HEK293 (cell line): ENCODE measurements at regions not wholly inside any gene's neighbourhood (a gene's known extent, or its start where the extent isn't known, plus 50 kb on each side); places are given as distances from the start of the nearest gene placed in this dataset.
A peak's percentile ranks its signal among the peaks of the same experiment; 100 is the strongest.
"Not testable (repeated sequence)": the region's sequence is repeated elsewhere in the genome, so short reads cannot be mapped to it uniquely, and the experiment has no call there.

Experiments used
- CTCF ChIA-PET: fragments of 350-600 bp; formaldehyde crosslinking; extraction: SDS; loops from one replicate; lab custom pipeline; 2021; ENCODE audit warnings: antibody characterized with exemption; lab: Yijun Ruan, JAX
- POLR2A ChIA-PET: fragments of 300-600 bp; formaldehyde crosslinking; extraction: SDS; loops from one replicate; lab custom pipeline; 2020; ENCODE audit warnings: antibody characterized with exemption, inconsistent platforms; lab: Yijun Ruan, JAX
- H3K27ac ChIP-seq: fragments of 200-500 bp; sonication (Bioruptor generic); 2 replicates; pipeline ENCODE4 v1.5.1; 2014; ENCODE audit warnings: low read depth, low read length, control low read depth, inconsistent platforms; ENCODE audit errors: extremely low read depth
- H3K36me3 ChIP-seq, 2 experiments: fragments of 200-500 bp in 1 of 2; sonication (Bioruptor generic) in 1 of 2; 1 replicate in 1 of 2; 2 replicates in 1 of 2; pipeline ENCODE4 v1.5.1; 2014 to 2017; ENCODE audit warnings: inconsistent platforms in 2 of 2, low read length in 2 of 2; ENCODE audit not compliant: control insufficient read depth in 2 of 2, insufficient read depth in 1 of 2
- H3K4me1 ChIP-seq: fragments of 200-500 bp; sonication (Bioruptor generic); 2 replicates; pipeline ENCODE4 v1.5.1; 2014; ENCODE audit warnings: mild to moderate bottlenecking, low read length, inconsistent platforms; ENCODE audit not compliant: control insufficient read depth, insufficient read depth
- H3K4me3 ChIP-seq: 2 replicates; pipeline ENCODE4 v1.5.1; 2011; ENCODE audit warnings: low read depth, mild to moderate bottlenecking, control low read depth, low read length, moderate library complexity
- H3K9me3 ChIP-seq: fragments of 200-500 bp; sonication (Bioruptor generic); 2 replicates; pipeline ENCODE4 v1.5.1; 2014; ENCODE audit warnings: low read depth, low read length, inconsistent platforms; ENCODE audit not compliant: control insufficient read depth, insufficient read depth
- PRDM2 ChIP-seq: fragments of 450-650 bp; formaldehyde crosslinking; IDR thresholded peaks from 2 replicates; pipeline ENCODE4 v1.5.1; 2016; ENCODE audit warnings: missing biosample characterization, missing genetic modification characterization, borderline replicate concordance
- PRDM4 ChIP-seq: fragments of 450-650 bp; formaldehyde crosslinking; IDR thresholded peaks from 2 replicates; pipeline ENCODE4 v1.5.1; 2017; ENCODE audit warnings: missing biosample characterization, missing genetic modification characterization
- TRIM28 ChIP-seq: IDR thresholded peaks from 2 replicates; pipeline ENCODE4 v1.6.1; 2011; ENCODE audit warnings: low read length, control low read depth, borderline replicate concordance
- ZBTB8A ChIP-seq: fragments of 450-650 bp; formaldehyde crosslinking; IDR thresholded peaks from 2 replicates; pipeline ENCODE4 v1.5.1; 2016; ENCODE audit warnings: missing biosample characterization, missing genetic modification characterization
- ZFP69B ChIP-seq: fragments of 450-650 bp; formaldehyde crosslinking; IDR thresholded peaks from 2 replicates; pipeline ENCODE4 v1.5.1; 2016; ENCODE audit warnings: missing biosample characterization, missing genetic modification characterization
- ZNF112 ChIP-seq: fragments of 450-650 bp; formaldehyde crosslinking; IDR thresholded peaks from 2 replicates; pipeline ENCODE4 v1.5.0; 2017; ENCODE audit warnings: missing biosample characterization, missing genetic modification characterization
- ZNF214 ChIP-seq: fragments of 450-650 bp; formaldehyde crosslinking; IDR thresholded peaks from 2 replicates; pipeline ENCODE4 v1.5.1; 2017; ENCODE audit warnings: missing biosample characterization, mild to moderate bottlenecking, missing genetic modification characterization, borderline replicate concordance
- ZNF341 ChIP-seq: fragments of 450-650 bp; formaldehyde crosslinking; IDR thresholded peaks from 2 replicates; pipeline ENCODE4; 2016; ENCODE audit warnings: low read depth, missing biosample characterization, missing genetic modification characterization
- ZNF37A ChIP-seq: fragments of 450-650 bp; IDR thresholded peaks from 2 replicates; pipeline ENCODE4 v1.5.1; 2018; ENCODE audit warnings: missing biosample characterization, missing genetic modification characterization
- ZNF394 ChIP-seq: fragments of 450-650 bp; formaldehyde crosslinking; IDR thresholded peaks from 2 replicates; pipeline ENCODE4 v1.5.1; 2016; ENCODE audit warnings: missing biosample characterization, missing genetic modification characterization, mild to moderate bottlenecking, moderate library complexity, borderline replicate concordance
- ZNF596 ChIP-seq: fragments of 450-650 bp; IDR thresholded peaks from 2 replicates; pipeline ENCODE4 v1.5.0; 2018; ENCODE audit warnings: missing biosample characterization, mild to moderate bottlenecking, missing genetic modification characterization, moderate library complexity
- ZNF692 ChIP-seq: fragments of 450-650 bp; formaldehyde crosslinking; IDR thresholded peaks from 2 replicates; pipeline ENCODE4 v1.5.1; 2016; ENCODE audit warnings: missing biosample characterization, missing genetic modification characterization
- TF ChIP-seq, protein P1 (sequence below): fragments of 450-650 bp; formaldehyde crosslinking; IDR thresholded peaks from 2 replicates; pipeline ENCODE4 v1.5.1; 2016; ENCODE audit warnings: missing biosample characterization, missing genetic modification characterization
- TF ChIP-seq, protein P2 (sequence below): fragments of 450-650 bp; IDR thresholded peaks from 2 replicates; pipeline ENCODE4 v1.5.1; 2018; ENCODE audit warnings: missing biosample characterization, mild to moderate bottlenecking, missing genetic modification characterization

- H3K4me3 ChIP-seq, result no peak overlapping the region
- no peak overlapping the region for H3K27ac ChIP-seq
- no peaks in the 10 kb centered on the region for H3K4me1 ChIP-seq
- ChIA-PET CTCF (no interaction called here), POLR2A (no interaction called here)
- TF ChIP-seq, protein P1, sequence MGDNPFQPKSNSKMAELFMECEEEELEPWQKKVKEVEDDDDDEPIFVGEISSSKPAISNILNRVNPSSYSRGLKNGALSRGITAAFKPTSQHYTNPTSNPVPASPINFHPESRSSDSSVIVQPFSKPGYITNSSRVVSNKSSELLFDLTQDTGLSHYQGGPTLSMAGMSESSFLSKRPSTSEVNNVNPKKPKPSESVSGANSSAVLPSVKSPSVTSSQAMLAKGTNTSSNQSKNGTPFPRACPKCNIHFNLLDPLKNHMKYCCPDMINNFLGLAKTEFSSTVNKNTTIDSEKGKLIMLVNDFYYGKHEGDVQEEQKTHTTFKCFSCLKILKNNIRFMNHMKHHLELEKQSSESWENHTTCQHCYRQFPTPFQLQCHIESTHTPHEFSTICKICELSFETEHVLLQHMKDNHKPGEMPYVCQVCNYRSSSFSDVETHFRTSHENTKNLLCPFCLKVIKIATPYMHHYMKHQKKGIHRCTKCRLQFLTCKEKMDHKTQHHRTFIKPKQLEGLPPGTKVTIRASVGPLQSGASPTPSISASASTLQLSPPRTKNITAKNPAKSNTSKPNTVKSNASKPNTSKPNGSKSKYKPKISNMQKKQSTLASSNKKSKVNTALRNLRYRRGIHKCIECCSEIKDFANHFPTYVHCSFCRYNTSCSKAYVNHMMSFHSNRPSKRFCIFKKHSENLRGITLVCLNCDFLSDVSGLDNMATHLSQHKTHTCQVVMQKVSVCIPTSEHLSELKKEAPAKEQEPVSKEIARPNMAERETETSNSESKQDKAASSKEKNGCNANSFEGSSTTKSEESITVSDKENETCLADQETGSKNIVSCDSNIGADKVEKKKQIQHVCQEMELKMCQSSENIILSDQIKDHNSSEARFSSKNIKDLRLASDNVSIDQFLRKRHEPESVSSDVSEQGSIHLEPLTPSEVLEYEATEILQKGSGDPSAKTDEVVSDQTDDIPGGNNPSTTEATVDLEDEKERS (tag by site-specific recombination), result no peak
- TF ChIP-seq ZNF596 (tag by site-specific recombination) (peak; percentile 74), ZFP69B (tag by site-specific recombination) (no peak)
- H3K9me3 ChIP-seq, result no peaks in the 10 kb centered on the region
- H3K36me3 ChIP-seq, result no peaks in the 10 kb centered on the region
Measured at GRCh38 chrX:883588-883987, 253.0 kb downstream of the SHOX start.

GRCh38 chrX:879756-880698 lies 249.4 kb downstream of the SHOX start:
- H3K27ac ChIP-seq, POLR2A ChIA-PET, CTCF ChIA-PET, H3K4me1 ChIP-seq, H3K9me3 ChIP-seq, H3K36me3 ChIP-seq, H3K4me3 ChIP-seq: not testable (repeated sequence)
- TF ChIP-seq TRIM28, result 0 out of 2 replicates have a peak, but pooled peaks have one; percentile 19

DNA sequence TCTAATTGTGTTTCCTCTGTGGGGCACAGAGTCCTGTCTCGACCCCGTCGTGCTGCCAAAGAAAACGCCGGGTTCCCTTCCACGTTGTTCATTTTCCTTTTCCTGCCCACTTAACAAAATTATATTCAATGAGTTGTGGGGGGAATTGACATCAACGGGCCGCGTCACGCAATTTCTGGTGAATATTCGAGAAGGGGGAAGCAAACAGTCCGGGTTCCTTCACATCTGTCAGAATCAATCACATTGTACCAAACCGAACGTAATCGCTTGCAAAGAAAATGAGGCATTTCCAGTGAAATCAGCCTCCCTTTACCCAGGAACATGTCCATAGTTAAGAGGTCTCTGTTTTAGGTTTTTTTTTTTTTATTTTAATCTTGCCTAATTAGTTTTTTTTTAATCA lies 243.5 kb downstream of the SHOX start:
- H3K9me3 ChIP-seq, result no peaks in the 10 kb centered on the region
- H3K27ac ChIP-seq, result no peak overlapping the region
- H3K4me1 ChIP-seq, result no peaks in the 10 kb centered on the region
- CTCF ChIA-PET, result no interaction called here
- no peaks in the 10 kb centered on the region for H3K36me3 ChIP-seq
- H3K4me3 ChIP-seq, result no peak overlapping the region
- POLR2A ChIA-PET, result no interaction called here
- TF ChIP-seq ZNF394 (tag by site-specific recombination) (no peak), PRDM2 (no peak), ZNF692 (tag by site-specific recombination) (no peak), PRDM4 (tag by site-specific recombination) (no peak), ZNF112 (tag by site-specific recombination) (no peak), ZNF341 (no peak), ZBTB8A (tag by site-specific recombination) (no peak), ZNF37A (no peak), ZNF214 (tag by site-specific recombination) (no peak)
- TF ChIP-seq, protein P2, sequence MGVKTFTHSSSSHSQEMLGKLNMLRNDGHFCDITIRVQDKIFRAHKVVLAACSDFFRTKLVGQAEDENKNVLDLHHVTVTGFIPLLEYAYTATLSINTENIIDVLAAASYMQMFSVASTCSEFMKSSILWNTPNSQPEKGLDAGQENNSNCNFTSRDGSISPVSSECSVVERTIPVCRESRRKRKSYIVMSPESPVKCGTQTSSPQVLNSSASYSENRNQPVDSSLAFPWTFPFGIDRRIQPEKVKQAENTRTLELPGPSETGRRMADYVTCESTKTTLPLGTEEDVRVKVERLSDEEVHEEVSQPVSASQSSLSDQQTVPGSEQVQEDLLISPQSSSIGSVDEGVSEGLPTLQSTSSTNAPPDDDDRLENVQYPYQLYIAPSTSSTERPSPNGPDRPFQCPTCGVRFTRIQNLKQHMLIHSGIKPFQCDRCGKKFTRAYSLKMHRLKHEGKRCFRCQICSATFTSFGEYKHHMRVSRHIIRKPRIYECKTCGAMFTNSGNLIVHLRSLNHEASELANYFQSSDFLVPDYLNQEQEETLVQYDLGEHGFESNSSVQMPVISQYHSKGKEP, result no peak
